Astrocyte of the cerebellum (primary cell): ENCODE measurements at regions not wholly inside any gene's neighbourhood (a gene's known extent, or its start where the extent isn't known, plus 50 kb on each side); places are given as distances from the start of the nearest gene placed in this dataset.

Source experiments
- DNase-seq: peaks from one replicate; pipeline ENCODE4 v3.0.0-alpha.2; 2011; ENCODE audit warnings: low read depth
- H3K4me3 ChIP-seq: 2 replicates; pipeline ENCODE4 v1.5.1; 2011; ENCODE audit warnings: mild to moderate bottlenecking, low read depth, low read length, moderate library complexity
- in situ Hi-C: cut with HindIII; loops from 2 replicates; pipeline ENCODE4 v1.10.0; 2017; ENCODE audit warnings: low sequenced_read_pairs
- TF ChIP-seq, protein P1 (sequence below): IDR thresholded peaks from 2 replicates; pipeline ENCODE4 v1.5.1; 2012; ENCODE audit warnings: low read length, low read depth, moderate library complexity, mild to moderate bottlenecking; ENCODE audit errors: missing control alignments

DNA sequence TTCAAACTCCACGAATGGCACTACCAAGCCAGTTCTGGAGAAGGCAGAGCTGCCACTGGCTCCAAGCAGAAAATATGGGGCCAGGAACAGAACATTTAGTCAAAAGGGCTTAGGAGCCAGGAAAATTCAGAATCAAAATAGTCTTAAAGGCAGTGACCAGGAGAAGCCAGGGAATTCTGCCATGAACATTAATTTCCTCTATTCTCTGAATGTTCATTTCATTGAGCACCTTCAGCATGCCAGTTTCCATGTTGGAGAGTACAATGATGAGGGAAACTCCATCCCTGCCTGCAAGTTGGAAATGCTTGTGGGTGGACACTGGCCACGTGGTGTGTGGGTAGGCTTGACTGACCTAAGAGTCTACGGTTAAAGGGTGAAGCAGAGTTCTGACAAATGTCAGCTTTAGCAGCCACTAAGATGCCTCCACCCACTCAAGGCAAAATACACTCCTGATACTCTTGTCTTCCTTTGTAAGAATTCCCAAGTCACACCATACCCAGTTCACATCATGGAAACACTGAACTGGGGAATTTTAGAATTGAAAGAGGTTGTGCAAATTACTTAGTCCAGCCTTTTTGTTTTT, 190.1 kb upstream of the C1QTNF7 start:
- TF ChIP-seq, protein P1, sequence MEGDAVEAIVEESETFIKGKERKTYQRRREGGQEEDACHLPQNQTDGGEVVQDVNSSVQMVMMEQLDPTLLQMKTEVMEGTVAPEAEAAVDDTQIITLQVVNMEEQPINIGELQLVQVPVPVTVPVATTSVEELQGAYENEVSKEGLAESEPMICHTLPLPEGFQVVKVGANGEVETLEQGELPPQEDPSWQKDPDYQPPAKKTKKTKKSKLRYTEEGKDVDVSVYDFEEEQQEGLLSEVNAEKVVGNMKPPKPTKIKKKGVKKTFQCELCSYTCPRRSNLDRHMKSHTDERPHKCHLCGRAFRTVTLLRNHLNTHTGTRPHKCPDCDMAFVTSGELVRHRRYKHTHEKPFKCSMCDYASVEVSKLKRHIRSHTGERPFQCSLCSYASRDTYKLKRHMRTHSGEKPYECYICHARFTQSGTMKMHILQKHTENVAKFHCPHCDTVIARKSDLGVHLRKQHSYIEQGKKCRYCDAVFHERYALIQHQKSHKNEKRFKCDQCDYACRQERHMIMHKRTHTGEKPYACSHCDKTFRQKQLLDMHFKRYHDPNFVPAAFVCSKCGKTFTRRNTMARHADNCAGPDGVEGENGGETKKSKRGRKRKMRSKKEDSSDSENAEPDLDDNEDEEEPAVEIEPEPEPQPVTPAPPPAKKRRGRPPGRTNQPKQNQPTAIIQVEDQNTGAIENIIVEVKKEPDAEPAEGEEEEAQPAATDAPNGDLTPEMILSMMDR, result no peak
- H3K4me3 ChIP-seq, result no peak overlapping the region
- in situ Hi-C loops, result loop anchor here (25.0 kb wide), 1 partner anchor 225 kb away; the partner anchor contains the start of gene CC2D2A
- no peak for DNase-seq

- DNase-seq, result no peak
- in situ Hi-C loops, result loop anchor here (25.0 kb wide), 1 partner anchor 224 kb away; the partner anchor contains the start of gene CC2D2A
- H3K4me3 ChIP-seq, result no peak overlapping the region
- TF ChIP-seq, protein P1, result peak; percentile 67
Measured at GRCh38 chr4:15238720-15239119, 189.1 kb upstream of the C1QTNF7 start.

- no peak overlapping the region for H3K4me3 ChIP-seq
- no peak for DNase-seq
- TF ChIP-seq, protein P1, result no peak
- in situ Hi-C loops, result loop anchor here (25.0 kb wide), 1 partner anchor 222 kb away; the partner anchor contains the start of gene CC2D2A
Measured at GRCh38 chr4:15239866-15240265, 188.0 kb upstream of the C1QTNF7 start.

DNA sequence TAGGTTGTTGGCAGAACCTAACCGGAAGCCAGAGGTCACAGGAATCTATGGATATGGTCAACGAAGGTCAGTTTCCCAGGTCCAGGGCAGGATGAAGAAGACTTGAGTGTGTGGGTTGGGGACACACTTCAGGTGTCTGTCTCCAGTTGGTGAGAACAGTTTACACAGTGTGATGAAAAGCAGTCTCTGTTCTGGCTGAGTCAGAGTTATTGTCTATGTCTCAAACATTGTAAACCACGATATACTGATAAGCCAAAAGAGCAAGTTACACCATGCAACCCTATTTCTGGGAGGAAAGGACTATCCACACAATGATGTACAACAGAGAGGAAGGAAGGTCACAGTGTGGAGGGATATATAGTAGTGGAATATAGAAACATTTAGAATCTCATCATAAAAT, 187.1 kb upstream of the C1QTNF7 start:
- in situ Hi-C loops, result loop anchor here (25.0 kb wide), 1 partner anchor 222 kb away; the partner anchor contains the start of gene CC2D2A

DNA sequence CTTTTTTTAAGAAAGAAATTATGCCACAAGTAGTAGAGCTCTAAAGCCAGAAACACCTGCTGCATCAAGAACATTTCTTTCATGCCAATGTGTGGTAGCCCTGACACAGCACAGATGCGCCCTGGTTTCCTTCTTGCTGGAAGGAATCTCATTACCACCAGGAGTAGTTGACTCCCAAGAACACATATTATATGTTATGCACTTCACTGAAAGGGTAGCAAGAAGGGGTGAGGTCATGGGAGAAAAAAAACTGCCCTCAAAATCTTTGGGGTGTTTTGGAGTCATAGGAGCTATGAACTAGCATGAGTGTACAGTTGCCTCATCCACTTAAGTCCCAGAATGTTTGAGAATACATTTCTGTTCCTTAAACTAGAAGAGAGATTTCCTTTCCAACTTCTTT, 185.8 kb upstream of the C1QTNF7 start:
- TF ChIP-seq, protein P1, result no peak
- no peak overlapping the region for H3K4me3 ChIP-seq
- in situ Hi-C loops, result loop anchor here (25.0 kb wide), 1 partner anchor 220 kb away; the partner anchor contains the start of gene CC2D2A
- no peak for DNase-seq

More for the DNA sequence above, 187.1 kb upstream of the C1QTNF7 start:
- TF ChIP-seq, protein P1, result no peak
- no peak for DNase-seq
- no peak overlapping the region for H3K4me3 ChIP-seq

DNA sequence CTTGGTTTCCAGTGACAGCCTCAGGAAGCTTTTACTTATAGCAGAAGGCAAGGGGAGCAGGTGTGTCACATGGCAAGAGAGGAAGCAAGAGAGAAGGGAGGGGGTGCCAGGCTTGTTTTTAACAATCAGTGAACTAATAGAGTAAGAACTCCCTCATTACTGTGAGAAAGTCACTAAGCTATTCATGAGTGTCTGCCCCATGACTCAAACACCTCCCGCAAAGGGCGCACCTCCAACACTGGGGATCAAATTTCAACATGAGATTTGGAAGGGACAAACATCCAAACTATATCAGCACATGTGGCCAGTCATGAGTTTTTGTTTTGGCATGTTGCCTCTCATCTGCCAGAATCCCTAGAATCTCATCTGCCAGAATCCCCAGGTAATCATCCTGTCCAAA, 183.5 kb upstream of the C1QTNF7 start:
- no peak overlapping the region for H3K4me3 ChIP-seq
- in situ Hi-C loops, result loop anchor here (25.0 kb wide), 1 partner anchor 218 kb away; the partner anchor contains the start of gene CC2D2A
- TF ChIP-seq, protein P1, result no peak
- no peak for DNase-seq
